WTC11 (cell line): ENCODE measurements at regions not wholly inside any gene's neighbourhood (a gene's known extent, or its start where the extent isn't known, plus 50 kb on each side); places are given as distances from the start of the nearest gene placed in this dataset.

Experiments used
- ATAC-seq: fragments of 200-7000 bp; cut with Tn5 transposase; 2 replicates; pipeline ENCODE4 v1.10.0; 2021; ENCODE audit warnings: mild to moderate bottlenecking, moderate library complexity
- CTCF ChIA-PET: fragments of 300-600 bp; sonication (Branson Sonifier 250); formaldehyde crosslinking; loops from one replicate; lab custom pipeline; 2021; ENCODE audit warnings: antibody characterized with exemption; lab: Charles Lee
- POLR2A ChIA-PET: fragments of 350-600 bp; sonication (Branson Sonifier 250); formaldehyde crosslinking; loops from one replicate; lab custom pipeline; 2021; ENCODE audit warnings: antibody characterized with exemption; lab: Charles Lee
- DNase-seq: peaks from one replicate; pipeline ENCODE4 v3.0.0; 2021; ENCODE audit warnings: low spot score
- H3K27ac Mint-ChIP-seq: 2 replicates; pipeline ENCODE4 v1.8.0; 2021; ENCODE audit warnings: mixed read lengths
- H3K27me3 Mint-ChIP-seq: 2 replicates; pipeline ENCODE4 v1.8.0; 2021; ENCODE audit warnings: low read depth, mild to moderate bottlenecking, moderate library complexity, mixed read lengths
- H3K36me3 Mint-ChIP-seq: 2 replicates; pipeline ENCODE4 v1.8.0; 2021; ENCODE audit warnings: mixed read lengths
- H3K4me1 Mint-ChIP-seq: 2 replicates; pipeline ENCODE4 v1.8.0; 2022; ENCODE audit warnings: mixed read lengths
- H3K4me3 Mint-ChIP-seq: 2 replicates; pipeline ENCODE4 v1.8.0; 2021; ENCODE audit warnings: mild to moderate bottlenecking, moderate library complexity, mixed read lengths
- H3K9me3 Mint-ChIP-seq: 2 replicates; pipeline ENCODE4 v1.8.0; 2021; ENCODE audit warnings: mixed read lengths
- E2F4 ChIP-seq: sonication (generic); formaldehyde crosslinking; IDR thresholded peaks from 2 replicates; pipeline ENCODE4 v1.8.1; 2022; ENCODE audit warnings: low read depth, mild to moderate bottlenecking, moderate library complexity, missing genetic modification reagents, borderline replicate concordance
- ELF4 ChIP-seq: sonication (generic); formaldehyde crosslinking; IDR thresholded peaks from 2 replicates; pipeline ENCODE4 v1.8.1; 2022; ENCODE audit warnings: low read depth, mild to moderate bottlenecking, moderate library complexity, missing genetic modification reagents
- ETV6 ChIP-seq: sonication (generic); formaldehyde crosslinking; IDR thresholded peaks from 2 replicates; pipeline ENCODE4 v1.8.1; 2022; ENCODE audit warnings: mild to moderate bottlenecking, missing genetic modification reagents
- IRF2 ChIP-seq: sonication (generic); formaldehyde crosslinking; IDR thresholded peaks from 2 replicates; pipeline ENCODE4 v1.8.0; 2022; ENCODE audit warnings: low read depth, missing genetic modification reagents, borderline replicate concordance
- MXD4 ChIP-seq: fragments of 250-450 bp; sonication (Bioruptor Pico); IDR thresholded peaks from 2 replicates; pipeline ENCODE4 v1.8.0; 2021; ENCODE audit warnings: mild to moderate bottlenecking, moderate library complexity, borderline replicate concordance
- NR2C2 ChIP-seq: sonication (generic); formaldehyde crosslinking; IDR thresholded peaks from 2 replicates; pipeline ENCODE4 v1.8.0; 2022; ENCODE audit warnings: mild to moderate bottlenecking, missing genetic modification reagents
- OVOL2 ChIP-seq: fragments of 250-450 bp; sonication (Bioruptor Pico); IDR thresholded peaks from 2 replicates; pipeline ENCODE4 v1.9.0; 2021; ENCODE audit warnings: mild to moderate bottlenecking, borderline replicate concordance
- SP1 ChIP-seq: sonication (generic); formaldehyde crosslinking; conservative IDR thresholded peaks from 2 replicates; pipeline ENCODE4 v1.8.1; 2022; ENCODE audit warnings: missing genetic modification reagents
- STAT6 ChIP-seq: sonication (generic); formaldehyde crosslinking; conservative IDR thresholded peaks from 2 replicates; pipeline ENCODE4 v1.8.1; 2023; ENCODE audit warnings: mild to moderate bottlenecking, low read depth, missing genetic modification reagents, moderate library complexity
- TP53 ChIP-seq: sonication (generic); formaldehyde crosslinking; IDR thresholded peaks from 2 replicates; pipeline ENCODE4 v1.8.1; 2023; ENCODE audit warnings: mild to moderate bottlenecking, missing genetic modification reagents
- ZBTB21 ChIP-seq: sonication (generic); formaldehyde crosslinking; IDR thresholded peaks from 2 replicates; pipeline ENCODE4 v1.8.1; 2023; ENCODE audit warnings: mild to moderate bottlenecking, missing genetic modification reagents, borderline replicate concordance
- ZBTB43 ChIP-seq: sonication (generic); formaldehyde crosslinking; IDR thresholded peaks from 2 replicates; pipeline ENCODE4 v1.8.1; 2023; ENCODE audit warnings: mild to moderate bottlenecking, missing genetic modification reagents
- ZNF232 ChIP-seq: sonication (generic); formaldehyde crosslinking; IDR thresholded peaks from 2 replicates; pipeline ENCODE4 v1.8.0; 2022; ENCODE audit warnings: mild to moderate bottlenecking, missing genetic modification reagents
- ZNF396 ChIP-seq: fragments of 250-450 bp; sonication (Bioruptor Pico); IDR thresholded peaks from 2 replicates; pipeline ENCODE4 v1.8.0; 2021; ENCODE audit warnings: mild to moderate bottlenecking, moderate library complexity, borderline replicate concordance
- TF ChIP-seq, protein P1 (sequence below): sonication (generic); formaldehyde crosslinking; IDR thresholded peaks from 2 replicates; pipeline ENCODE4 v1.8.0; 2023; ENCODE audit warnings: mild to moderate bottlenecking, missing genetic modification reagents
- TF ChIP-seq, protein P2 (sequence below): sonication (generic); formaldehyde crosslinking; IDR thresholded peaks from 2 replicates; pipeline ENCODE4 v1.8.0; 2022; ENCODE audit warnings: mild to moderate bottlenecking, missing genetic modification reagents
- TF ChIP-seq, protein P3 (sequence below): fragments of 250-450 bp; sonication (Bioruptor Pico); IDR thresholded peaks from 2 replicates; pipeline ENCODE4 v1.9.0; 2021; ENCODE audit warnings: mild to moderate bottlenecking
- TF ChIP-seq, protein P4 (sequence below): sonication (generic); formaldehyde crosslinking; IDR thresholded peaks from 2 replicates; pipeline ENCODE4 v1.8.0; 2022; ENCODE audit warnings: missing genetic modification reagents

DNA sequence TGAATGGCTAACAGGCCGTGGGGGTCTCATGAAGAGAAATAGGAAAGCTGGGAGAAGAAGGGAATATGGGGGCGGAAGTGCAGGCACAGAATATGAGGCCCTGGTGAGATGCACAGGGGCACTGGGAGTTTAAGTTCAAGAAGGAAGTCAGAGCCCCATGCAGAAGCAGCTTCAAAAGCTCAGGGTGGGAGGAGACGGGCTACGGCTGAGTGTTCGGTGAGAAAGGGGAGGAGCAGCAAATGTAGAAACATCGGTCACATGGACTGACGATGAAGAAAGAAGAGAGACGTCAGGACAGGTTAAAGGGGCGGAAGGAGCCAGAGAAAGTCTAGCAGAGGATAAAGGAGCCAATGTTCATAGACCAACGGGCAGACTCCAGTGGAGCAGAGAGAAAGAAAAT is 204.5 kb upstream of the ZFHX3 start (continued):
- TF ChIP-seq E2F4 (CRISPR knock-in tag) (no peak), SP1 (CRISPR knock-in tag) (no peak), MXD4 (CRISPR knock-in tag) (no peak), ZNF396 (CRISPR knock-in tag) (no peak), IRF2 (CRISPR knock-in tag) (no peak), TP53 (CRISPR knock-in tag) (no peak), ZBTB43 (no peak), OVOL2 (no peak)
- TF ChIP-seq, protein P1, sequence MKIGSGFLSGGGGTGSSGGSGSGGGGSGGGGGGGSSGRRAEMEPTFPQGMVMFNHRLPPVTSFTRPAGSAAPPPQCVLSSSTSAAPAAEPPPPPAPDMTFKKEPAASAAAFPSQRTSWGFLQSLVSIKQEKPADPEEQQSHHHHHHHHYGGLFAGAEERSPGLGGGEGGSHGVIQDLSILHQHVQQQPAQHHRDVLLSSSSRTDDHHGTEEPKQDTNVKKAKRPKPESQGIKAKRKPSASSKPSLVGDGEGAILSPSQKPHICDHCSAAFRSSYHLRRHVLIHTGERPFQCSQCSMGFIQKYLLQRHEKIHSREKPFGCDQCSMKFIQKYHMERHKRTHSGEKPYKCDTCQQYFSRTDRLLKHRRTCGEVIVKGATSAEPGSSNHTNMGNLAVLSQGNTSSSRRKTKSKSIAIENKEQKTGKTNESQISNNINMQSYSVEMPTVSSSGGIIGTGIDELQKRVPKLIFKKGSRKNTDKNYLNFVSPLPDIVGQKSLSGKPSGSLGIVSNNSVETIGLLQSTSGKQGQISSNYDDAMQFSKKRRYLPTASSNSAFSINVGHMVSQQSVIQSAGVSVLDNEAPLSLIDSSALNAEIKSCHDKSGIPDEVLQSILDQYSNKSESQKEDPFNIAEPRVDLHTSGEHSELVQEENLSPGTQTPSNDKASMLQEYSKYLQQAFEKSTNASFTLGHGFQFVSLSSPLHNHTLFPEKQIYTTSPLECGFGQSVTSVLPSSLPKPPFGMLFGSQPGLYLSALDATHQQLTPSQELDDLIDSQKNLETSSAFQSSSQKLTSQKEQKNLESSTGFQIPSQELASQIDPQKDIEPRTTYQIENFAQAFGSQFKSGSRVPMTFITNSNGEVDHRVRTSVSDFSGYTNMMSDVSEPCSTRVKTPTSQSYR (CRISPR knock-in tag): no peak
- TF ChIP-seq, protein P2, sequence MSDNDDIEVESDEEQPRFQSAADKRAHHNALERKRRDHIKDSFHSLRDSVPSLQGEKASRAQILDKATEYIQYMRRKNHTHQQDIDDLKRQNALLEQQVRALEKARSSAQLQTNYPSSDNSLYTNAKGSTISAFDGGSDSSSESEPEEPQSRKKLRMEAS (CRISPR knock-in tag): no peak
- TF ChIP-seq, protein P3, sequence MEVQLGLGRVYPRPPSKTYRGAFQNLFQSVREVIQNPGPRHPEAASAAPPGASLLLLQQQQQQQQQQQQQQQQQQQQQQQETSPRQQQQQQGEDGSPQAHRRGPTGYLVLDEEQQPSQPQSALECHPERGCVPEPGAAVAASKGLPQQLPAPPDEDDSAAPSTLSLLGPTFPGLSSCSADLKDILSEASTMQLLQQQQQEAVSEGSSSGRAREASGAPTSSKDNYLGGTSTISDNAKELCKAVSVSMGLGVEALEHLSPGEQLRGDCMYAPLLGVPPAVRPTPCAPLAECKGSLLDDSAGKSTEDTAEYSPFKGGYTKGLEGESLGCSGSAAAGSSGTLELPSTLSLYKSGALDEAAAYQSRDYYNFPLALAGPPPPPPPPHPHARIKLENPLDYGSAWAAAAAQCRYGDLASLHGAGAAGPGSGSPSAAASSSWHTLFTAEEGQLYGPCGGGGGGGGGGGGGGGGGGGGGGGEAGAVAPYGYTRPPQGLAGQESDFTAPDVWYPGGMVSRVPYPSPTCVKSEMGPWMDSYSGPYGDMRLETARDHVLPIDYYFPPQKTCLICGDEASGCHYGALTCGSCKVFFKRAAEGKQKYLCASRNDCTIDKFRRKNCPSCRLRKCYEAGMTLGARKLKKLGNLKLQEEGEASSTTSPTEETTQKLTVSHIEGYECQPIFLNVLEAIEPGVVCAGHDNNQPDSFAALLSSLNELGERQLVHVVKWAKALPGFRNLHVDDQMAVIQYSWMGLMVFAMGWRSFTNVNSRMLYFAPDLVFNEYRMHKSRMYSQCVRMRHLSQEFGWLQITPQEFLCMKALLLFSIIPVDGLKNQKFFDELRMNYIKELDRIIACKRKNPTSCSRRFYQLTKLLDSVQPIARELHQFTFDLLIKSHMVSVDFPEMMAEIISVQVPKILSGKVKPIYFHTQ (CRISPR knock-in tag): no peak
- TF ChIP-seq, protein P4, sequence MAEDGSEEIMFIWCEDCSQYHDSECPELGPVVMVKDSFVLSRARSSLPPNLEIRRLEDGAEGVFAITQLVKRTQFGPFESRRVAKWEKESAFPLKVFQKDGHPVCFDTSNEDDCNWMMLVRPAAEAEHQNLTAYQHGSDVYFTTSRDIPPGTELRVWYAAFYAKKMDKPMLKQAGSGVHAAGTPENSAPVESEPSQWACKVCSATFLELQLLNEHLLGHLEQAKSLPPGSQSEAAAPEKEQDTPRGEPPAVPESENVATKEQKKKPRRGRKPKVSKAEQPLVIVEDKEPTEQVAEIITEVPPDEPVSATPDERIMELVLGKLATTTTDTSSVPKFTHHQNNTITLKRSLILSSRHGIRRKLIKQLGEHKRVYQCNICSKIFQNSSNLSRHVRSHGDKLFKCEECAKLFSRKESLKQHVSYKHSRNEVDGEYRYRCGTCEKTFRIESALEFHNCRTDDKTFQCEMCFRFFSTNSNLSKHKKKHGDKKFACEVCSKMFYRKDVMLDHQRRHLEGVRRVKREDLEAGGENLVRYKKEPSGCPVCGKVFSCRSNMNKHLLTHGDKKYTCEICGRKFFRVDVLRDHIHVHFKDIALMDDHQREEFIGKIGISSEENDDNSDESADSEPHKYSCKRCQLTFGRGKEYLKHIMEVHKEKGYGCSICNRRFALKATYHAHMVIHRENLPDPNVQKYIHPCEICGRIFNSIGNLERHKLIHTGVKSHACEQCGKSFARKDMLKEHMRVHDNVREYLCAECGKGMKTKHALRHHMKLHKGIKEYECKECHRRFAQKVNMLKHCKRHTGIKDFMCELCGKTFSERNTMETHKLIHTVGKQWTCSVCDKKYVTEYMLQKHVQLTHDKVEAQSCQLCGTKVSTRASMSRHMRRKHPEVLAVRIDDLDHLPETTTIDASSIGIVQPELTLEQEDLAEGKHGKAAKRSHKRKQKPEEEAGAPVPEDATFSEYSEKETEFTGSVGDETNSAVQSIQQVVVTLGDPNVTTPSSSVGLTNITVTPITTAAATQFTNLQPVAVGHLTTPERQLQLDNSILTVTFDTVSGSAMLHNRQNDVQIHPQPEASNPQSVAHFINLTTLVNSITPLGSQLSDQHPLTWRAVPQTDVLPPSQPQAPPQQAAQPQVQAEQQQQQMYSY (CRISPR knock-in tag): no peak

- H3K27ac Mint-ChIP-seq: no peak overlapping the region
- POLR2A ChIA-PET: no interaction called here
- H3K4me3 Mint-ChIP-seq: no peak overlapping the region
- CTCF ChIA-PET: no interaction called here
- ATAC-seq (no peak), DNase-seq (no peak)
- no peaks in the 10 kb centered on the region for H3K4me1 Mint-ChIP-seq
- H3K27me3 Mint-ChIP-seq: no peaks in the 10 kb centered on the region; the same call in 1 of the 2 replicates
- H3K9me3 Mint-ChIP-seq: peaks cover 4% of the 10 kb centered on the region; the same call in 1 of the 2 replicates
- no peaks in the 10 kb centered on the region for H3K36me3 Mint-ChIP-seq
- TF ChIP-seq STAT6 (CRISPR knock-in tag) (no peak), ZNF232 (CRISPR knock-in tag) (no peak), ELF4 (CRISPR knock-in tag) (no peak), NR2C2 (CRISPR knock-in tag) (no peak), TP53 (CRISPR knock-in tag) (no peak), ETV6 (no peak), ZBTB21 (CRISPR knock-in tag) (no peak)
- TF ChIP-seq, protein P4 (CRISPR knock-in tag): no peak
Measured at GRCh38 chr16:73251608-73252007, 203.7 kb upstream of the ZFHX3 start.
